Endothelial cell of umbilical vein (primary cell): ENCODE measurements at regions not wholly inside any gene's neighbourhood (a gene's known extent, or its start where the extent isn't known, plus 50 kb on each side); places are given as distances from the start of the nearest gene placed in this dataset.

Experiments
- BruUV-seq: library from RNA; stranded (reverse); fragments of 400-500 nt; replicated peaks from 2 replicates; lab custom pipeline; 2021; lab: Mats Ljungman, UMichigan
- CTCF ChIA-PET: fragments of 300-600, 350-600 bp; sonication (Branson Sonifier 250); formaldehyde crosslinking; loops from one replicate; lab custom pipeline; 2021; ENCODE audit warnings: antibody characterized with exemption, inconsistent platforms; lab: Charles Lee
- POLR2A ChIA-PET: fragments of 300-600, 350-600 bp; sonication (Branson Sonifier 250); formaldehyde crosslinking; loops from one replicate; lab custom pipeline; 2021; ENCODE audit warnings: antibody characterized with exemption, inconsistent platforms; lab: Charles Lee
- DNase-seq: peaks from one replicate; pipeline ENCODE4 v3.0.0-alpha.2; 2011; ENCODE audit warnings: low read depth, low spot score
- FAIRE-seq: peaks from 2 replicates; lab custom pipeline; 2011; peaks lifted over from hg19 to GRCh38; lab: Jason Lieb, UNC
- H2AFZ ChIP-seq: 2 replicates; pipeline ENCODE4 v1.6.0; 2012; ENCODE audit warnings: low read depth, low read length, control low read depth, inconsistent platforms
- H3K27ac ChIP-seq: 2 replicates; pipeline ENCODE4 v1.5.1; 2011; ENCODE audit warnings: low read depth, mild to moderate bottlenecking, control low read depth, low read length, moderate library complexity; ENCODE audit not compliant: insufficient read depth
- H3K27me3 ChIP-seq, 2 experiments: 2 replicates each; pipeline versions ENCODE4 v1.6.0 to v1.6.1; 2011; ENCODE audit warnings: low read length in 2 of 2, mixed read lengths in 1 of 2; ENCODE audit not compliant: control insufficient read depth in 2 of 2, insufficient read depth in 2 of 2
- H3K36me3 ChIP-seq, 2 experiments: 2 replicates in 1 of 2; 3 replicates in 1 of 2; pipeline ENCODE4 v1.5.1; 2011; ENCODE audit warnings: low read length in 2 of 2, mild to moderate bottlenecking in 1 of 2, moderate library complexity in 1 of 2; ENCODE audit not compliant: control insufficient read depth in 2 of 2, insufficient read depth in 2 of 2; ENCODE audit errors: extremely low read depth in 1 of 2
- H3K4me1 ChIP-seq: 3 replicates; pipeline ENCODE4 v1.5.1; 2011; ENCODE audit warnings: mild to moderate bottlenecking, low read length; ENCODE audit not compliant: control insufficient read depth, insufficient read depth; ENCODE audit errors: extremely low read depth
- H3K4me2 ChIP-seq: 2 replicates; pipeline ENCODE4 v1.6.1; 2011; ENCODE audit warnings: low read length, control low read depth, mixed read lengths; ENCODE audit not compliant: insufficient read depth
- H3K4me3 ChIP-seq, 3 experiments: fragments of 200-600 bp in 1 of 3; sonication (generic), shearing (Covaris generic) in 1 of 3; replicated peaks in 1 of 3; 2 replicates each; pipeline ENCODE4 v1.5.1; 2011 to 2016; ENCODE audit warnings: control low read depth in 3 of 3, low read length in 3 of 3, mild to moderate bottlenecking in 2 of 3, inconsistent platforms in 1 of 3, low read depth in 1 of 3, moderate library complexity in 1 of 3; ENCODE audit not compliant: insufficient read depth in 1 of 3
- H3K79me2 ChIP-seq: 2 replicates; pipeline ENCODE4 v1.6.0; 2012; ENCODE audit warnings: low read length, inconsistent platforms; ENCODE audit not compliant: control insufficient read depth, insufficient read depth
- H3K9ac ChIP-seq: replicated peaks from 2 replicates; pipeline ENCODE3; 2011; ENCODE audit warnings: low read length, control low read depth; ENCODE audit not compliant: insufficient read depth; ENCODE audit errors: extremely low read depth
- H3K9me1 ChIP-seq: replicated peaks from 3 replicates; pipeline ENCODE4 v1.6.0; 2011; ENCODE audit warnings: mild to moderate bottlenecking, low read length; ENCODE audit not compliant: control insufficient read depth, insufficient read depth; ENCODE audit errors: extremely low read depth
- H3K9me3 ChIP-seq: replicated peaks from 2 replicates; pipeline ENCODE4 v1.5.1; 2012; ENCODE audit warnings: low read length, inconsistent platforms; ENCODE audit not compliant: control insufficient read depth, insufficient read depth
- H4K20me1 ChIP-seq: replicated peaks from 2 replicates; pipeline ENCODE3; 2011; ENCODE audit warnings: mild to moderate bottlenecking, low read length; ENCODE audit not compliant: control insufficient read depth, insufficient read depth; ENCODE audit errors: extremely low read depth
- EZH2 ChIP-seq: IDR thresholded peaks from 2 replicates; pipeline ENCODE4 v1.6.1; 2012; ENCODE audit warnings: borderline replicate concordance, low read depth, mild to moderate bottlenecking, moderate library complexity, low read length, inconsistent platforms; ENCODE audit not compliant: severe bottlenecking
- FOS ChIP-seq: IDR thresholded peaks from 2 replicates; pipeline ENCODE4 v1.6.1; 2011; ENCODE audit warnings: mild to moderate bottlenecking, low read length, moderate library complexity, borderline replicate concordance; ENCODE audit not compliant: insufficient read depth
- GATA2 ChIP-seq: IDR thresholded peaks from 2 replicates; pipeline ENCODE4 v1.7.0; 2011; ENCODE audit warnings: low read depth, mild to moderate bottlenecking, moderate library complexity, mixed read lengths, low read length; ENCODE audit not compliant: insufficient read length, insufficient read depth
- JUN ChIP-seq: IDR thresholded peaks from 2 replicates; pipeline ENCODE4 v1.6.1; 2011; ENCODE audit warnings: borderline replicate concordance, low read depth; ENCODE audit not compliant: insufficient read length, insufficient read depth
- MYC ChIP-seq: IDR thresholded peaks from one replicate; pipeline ENCODE4 v1.6.1; 2011; ENCODE audit warnings: mild to moderate bottlenecking, low read depth, low read length
- POLR2A ChIP-seq: IDR thresholded peaks from 2 replicates; pipeline ENCODE4 v1.6.1; 2012; ENCODE audit warnings: low read depth, mild to moderate bottlenecking, control low read depth, low read length
- POLR2AphosphoS5 ChIP-seq: IDR thresholded peaks from 2 replicates; pipeline ENCODE4 v1.6.1; 2012; ENCODE audit warnings: low read depth, mild to moderate bottlenecking, control low read depth, low read length, moderate library complexity; ENCODE audit not compliant: insufficient read depth
- dilution Hi-C: fragments of 300-500 bp; cut with MboI; formaldehyde crosslinking; loops from one replicate; pipeline ENCODE4 v1.15.0; 2019; ENCODE audit warnings: low sequenced_read_pairs; ENCODE audit not compliant: extremely low pct_ligation_motif_present
- intact Hi-C: fragments of 100-400 bp; cut with micrococcal nuclease; formaldehyde crosslinking; loops from one replicate; pipeline ENCODE4 v1.10.0; 2022
- TF ChIP-seq, protein P1 (sequence below), 2 donors: IDR thresholded peaks; 1 replicate in 1 of 2; 2 replicates in 1 of 2; pipeline ENCODE4 v1.5.1; 2011; ENCODE audit warnings: low read length in 2 of 2, mild to moderate bottlenecking in 2 of 2, moderate library complexity in 2 of 2, control low read depth in 1 of 2, inconsistent platforms in 1 of 2, low read depth in 1 of 2; ENCODE audit not compliant: insufficient read depth in 1 of 2; ENCODE audit errors: extremely low read depth in 1 of 2
- TF ChIP-seq, protein P2 (sequence below): IDR thresholded peaks from 2 replicates; pipeline ENCODE4 v1.6.1; 2011; ENCODE audit not compliant: insufficient read depth, insufficient read length

DNA sequence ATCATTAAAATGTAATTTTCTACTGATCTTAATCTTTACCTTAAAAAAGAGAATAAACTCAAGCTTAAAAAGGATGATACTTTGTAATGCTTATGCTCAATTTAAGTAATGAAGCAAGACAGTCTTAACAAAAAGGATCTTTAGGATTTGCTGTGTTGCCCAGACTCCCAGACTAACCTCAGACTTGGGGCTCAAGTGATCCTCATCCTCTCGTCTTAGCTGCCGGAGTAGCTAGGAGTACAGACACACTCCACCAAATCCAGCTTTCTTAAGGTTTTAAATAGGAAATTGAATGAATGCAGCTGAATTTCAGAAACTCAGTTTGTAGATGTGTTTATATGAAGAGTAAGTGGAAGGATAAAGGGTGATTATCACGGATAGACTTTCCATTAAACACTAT lies 400.5 kb upstream of the DAB2 start:
- intact Hi-C loops (no loop called here), dilution Hi-C loops (no loop called here)
- no peak overlapping the region for H3K4me3 ChIP-seq
- no peaks in the 10 kb centered on the region for H4K20me1 ChIP-seq
- FAIRE-seq (no peak), DNase-seq (no peak)
- CTCF ChIA-PET, result interaction anchor here (1.2 to 2.1 kb wide), 4 partner anchors 10 to 20 kb away, joined by 3 to 10 read pairs (median 4); no protein-coding TSS in a partner anchor
- H3K9me3 ChIP-seq, result no peaks in the 10 kb centered on the region
- no peak overlapping the region for H3K9ac ChIP-seq
- no peaks in the 10 kb centered on the region for H3K36me3 ChIP-seq
- no peaks in the 10 kb centered on the region for H3K4me1 ChIP-seq
- H3K27me3 ChIP-seq, result no peaks in the 10 kb centered on the region
- TF ChIP-seq POLR2AphosphoS5 (no peak), MYC (no peak), EZH2 (no peak), FOS (no peak), POLR2A (no peak), GATA2 (no peak), JUN (no peak)
- TF ChIP-seq, protein P1, sequence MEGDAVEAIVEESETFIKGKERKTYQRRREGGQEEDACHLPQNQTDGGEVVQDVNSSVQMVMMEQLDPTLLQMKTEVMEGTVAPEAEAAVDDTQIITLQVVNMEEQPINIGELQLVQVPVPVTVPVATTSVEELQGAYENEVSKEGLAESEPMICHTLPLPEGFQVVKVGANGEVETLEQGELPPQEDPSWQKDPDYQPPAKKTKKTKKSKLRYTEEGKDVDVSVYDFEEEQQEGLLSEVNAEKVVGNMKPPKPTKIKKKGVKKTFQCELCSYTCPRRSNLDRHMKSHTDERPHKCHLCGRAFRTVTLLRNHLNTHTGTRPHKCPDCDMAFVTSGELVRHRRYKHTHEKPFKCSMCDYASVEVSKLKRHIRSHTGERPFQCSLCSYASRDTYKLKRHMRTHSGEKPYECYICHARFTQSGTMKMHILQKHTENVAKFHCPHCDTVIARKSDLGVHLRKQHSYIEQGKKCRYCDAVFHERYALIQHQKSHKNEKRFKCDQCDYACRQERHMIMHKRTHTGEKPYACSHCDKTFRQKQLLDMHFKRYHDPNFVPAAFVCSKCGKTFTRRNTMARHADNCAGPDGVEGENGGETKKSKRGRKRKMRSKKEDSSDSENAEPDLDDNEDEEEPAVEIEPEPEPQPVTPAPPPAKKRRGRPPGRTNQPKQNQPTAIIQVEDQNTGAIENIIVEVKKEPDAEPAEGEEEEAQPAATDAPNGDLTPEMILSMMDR (IDR thresholded peaks at IDR 0.05; ENCODE audit: extremely low read depth in 1 of 2, insufficient read depth in 1 of 2, low read depth in 1 of 2, low read length in 2 of 2), result no peak
- TF ChIP-seq, protein P2, sequence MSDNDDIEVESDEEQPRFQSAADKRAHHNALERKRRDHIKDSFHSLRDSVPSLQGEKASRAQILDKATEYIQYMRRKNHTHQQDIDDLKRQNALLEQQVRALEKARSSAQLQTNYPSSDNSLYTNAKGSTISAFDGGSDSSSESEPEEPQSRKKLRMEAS, result no peak
- H2AFZ ChIP-seq, result no peak overlapping the region
- H3K27ac ChIP-seq, result no peak overlapping the region
- no peaks in the 10 kb centered on the region for H3K9me1 ChIP-seq
- H3K4me2 ChIP-seq, result no peak overlapping the region
- POLR2A ChIA-PET, result no interaction called here
- H3K79me2 ChIP-seq, result no peaks in the 10 kb centered on the region
- BruUV-seq, result no TSS peak
